OCI-M2 (cell line): ENCODE measurements at regions not wholly inside any gene's neighbourhood (a gene's known extent, or its start where the extent isn't known, plus 50 kb on each side); places are given as distances from the start of the nearest gene placed in this dataset.

Experiments
- DNase-seq: peaks from one replicate; lab custom pipeline; 2025; ENCODE audit not compliant: unreplicated experiment; lab: John Stamatoyannopoulos, UW

GRCh38 chr3:69445024-69445423 is 59.1 kb upstream of the FRMD4B start:
- no peak for DNase-seq

- DNase-seq = no peak
These were observed 57.6 kb upstream of the FRMD4B start for GRCh38 chr3:69443457-69443920.

GRCh38 chr3:69442771-69443311 is 57.0 kb upstream of the FRMD4B start:
- DNase-seq = no peak

GRCh38 chr3:69441732-69442131 is 55.8 kb upstream of the FRMD4B start:
- no peak for DNase-seq

- DNase-seq = no peak
These were observed 55.2 kb upstream of the FRMD4B start for GRCh38 chr3:69441040-69441439.

- DNase-seq = no peak
These were observed 53.9 kb upstream of the FRMD4B start for GRCh38 chr3:69439643-69440270.

GRCh38 chr3:69438476-69438875 is 52.6 kb upstream of the FRMD4B start:
- DNase-seq = no peak

- no peak for DNase-seq
These were observed 49.7 kb upstream of the FRMD4B start for GRCh38 chr3:69435274-69436265.
